Thyroid gland (tissue), 4 donors: ENCODE measurements at regions not wholly inside any gene's neighbourhood (a gene's known extent, or its start where the extent isn't known, plus 50 kb on each side); places are given as distances from the start of the nearest gene placed in this dataset.

Experiments used
- POLR2A ChIP-seq, 2 donors: fragments of 450-650 bp; IDR thresholded peaks; one replicate each; pipeline ENCODE4 v1.6.1; 2017; ENCODE audit warnings: antibody characterized with exemption in 2 of 2, mild to moderate bottlenecking in 2 of 2, moderate library complexity in 1 of 2
- TF ChIP-seq, protein P1 (sequence below), 6 experiments: fragments of 200-600 bp in 3 of 6; fragments of 450-650 bp in 3 of 6; sonication (generic) in 3 of 6; IDR thresholded peaks; one replicate each; pipeline ENCODE4 v1.5.1; 2016 to 2019; ENCODE audit warnings: antibody characterized with exemption in 6 of 6, mild to moderate bottlenecking in 2 of 6, inconsistent platforms in 1 of 6, moderate library complexity in 1 of 6

DNA sequence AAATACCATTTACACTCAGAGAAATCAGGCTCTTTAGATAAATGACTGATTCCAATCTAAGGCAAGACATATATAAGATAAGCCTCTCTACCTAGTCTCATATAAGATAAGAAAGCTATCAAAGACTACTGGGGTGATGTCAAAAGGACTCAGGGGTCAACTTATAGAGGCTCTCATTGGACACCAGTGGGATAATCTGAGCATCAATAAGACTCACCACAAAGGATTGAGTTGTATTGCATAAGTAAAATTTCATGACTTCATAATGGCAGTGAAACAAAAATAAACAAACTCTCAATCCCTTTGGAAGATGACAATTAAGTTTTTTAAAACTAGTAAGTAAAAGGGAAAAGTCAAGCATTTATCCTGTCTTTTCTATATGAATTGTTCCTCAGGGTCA, 317.8 kb downstream of the SHQ1 start:
- TF ChIP-seq POLR2A (IDR thresholded peaks at IDR 0.05) = no peak
- TF ChIP-seq, protein P1, sequence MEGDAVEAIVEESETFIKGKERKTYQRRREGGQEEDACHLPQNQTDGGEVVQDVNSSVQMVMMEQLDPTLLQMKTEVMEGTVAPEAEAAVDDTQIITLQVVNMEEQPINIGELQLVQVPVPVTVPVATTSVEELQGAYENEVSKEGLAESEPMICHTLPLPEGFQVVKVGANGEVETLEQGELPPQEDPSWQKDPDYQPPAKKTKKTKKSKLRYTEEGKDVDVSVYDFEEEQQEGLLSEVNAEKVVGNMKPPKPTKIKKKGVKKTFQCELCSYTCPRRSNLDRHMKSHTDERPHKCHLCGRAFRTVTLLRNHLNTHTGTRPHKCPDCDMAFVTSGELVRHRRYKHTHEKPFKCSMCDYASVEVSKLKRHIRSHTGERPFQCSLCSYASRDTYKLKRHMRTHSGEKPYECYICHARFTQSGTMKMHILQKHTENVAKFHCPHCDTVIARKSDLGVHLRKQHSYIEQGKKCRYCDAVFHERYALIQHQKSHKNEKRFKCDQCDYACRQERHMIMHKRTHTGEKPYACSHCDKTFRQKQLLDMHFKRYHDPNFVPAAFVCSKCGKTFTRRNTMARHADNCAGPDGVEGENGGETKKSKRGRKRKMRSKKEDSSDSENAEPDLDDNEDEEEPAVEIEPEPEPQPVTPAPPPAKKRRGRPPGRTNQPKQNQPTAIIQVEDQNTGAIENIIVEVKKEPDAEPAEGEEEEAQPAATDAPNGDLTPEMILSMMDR (IDR thresholded peaks at IDR 0.05) = no peak
